RPMI7951 (cell line): ENCODE measurements at regions not wholly inside any gene's neighbourhood (a gene's known extent, or its start where the extent isn't known, plus 50 kb on each side); places are given as distances from the start of the nearest gene placed in this dataset.

ENCODE experiments used
- DNase-seq: peaks from one replicate; pipeline ENCODE4 v3.0.0-alpha.2; 2012; ENCODE audit warnings: low read depth

GRCh38 chr4:65126200-65126599, 544.1 kb downstream of the EPHA5 start:
- DNase-seq, result no peak

DNA sequence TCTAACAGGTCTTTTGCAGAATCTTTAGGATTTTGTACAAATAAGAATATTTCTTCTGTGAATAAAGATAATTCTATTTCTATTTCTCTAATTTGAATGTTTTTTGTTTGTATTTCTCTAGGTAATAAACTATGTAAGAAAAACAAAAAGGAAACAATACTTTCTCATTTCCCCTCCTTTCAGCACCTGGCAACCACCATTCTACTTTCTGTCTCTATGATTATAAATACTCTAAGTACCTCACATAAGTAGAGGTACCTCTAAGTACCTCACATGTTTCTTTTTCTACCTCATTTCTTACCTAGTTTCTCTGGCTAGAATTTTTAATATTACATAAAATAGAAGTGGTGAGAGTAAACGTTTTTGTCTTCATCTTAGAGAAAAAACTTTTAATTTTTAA, 550.0 kb downstream of the EPHA5 start:
- no peak for DNase-seq

DNA sequence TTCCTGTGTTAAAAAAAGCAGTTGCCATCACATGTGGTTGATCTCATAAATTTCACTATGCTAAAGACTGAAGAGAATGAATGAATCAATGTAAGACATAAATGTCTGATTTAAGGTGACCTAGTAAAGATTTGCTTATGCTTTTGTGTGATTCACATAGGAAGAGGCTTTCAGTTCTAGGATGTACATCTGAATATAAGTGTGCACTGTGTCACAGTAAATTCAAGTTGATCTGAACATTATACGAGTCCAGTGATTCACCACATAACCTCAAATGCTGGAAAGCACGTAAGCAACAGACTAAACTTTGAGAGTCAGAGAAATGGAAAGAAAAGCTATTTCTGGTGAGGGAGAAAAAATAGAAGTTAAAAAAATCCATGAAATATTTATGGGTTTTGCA, 567.9 kb downstream of the EPHA5 start:
- DNase-seq, result no peak

- no peak for DNase-seq
These were observed 573.7 kb downstream of the EPHA5 start for GRCh38 chr4:65096630-65097029.

GRCh38 chr4:65089666-65090065, 580.6 kb downstream of the EPHA5 start:
- DNase-seq, result peak; percentile 29

GRCh38 chr4:65083076-65083475, 587.2 kb downstream of the EPHA5 start:
- DNase-seq, result no peak

- no peak for DNase-seq
These were observed 598.7 kb downstream of the EPHA5 start for GRCh38 chr4:65071564-65071963.

DNA sequence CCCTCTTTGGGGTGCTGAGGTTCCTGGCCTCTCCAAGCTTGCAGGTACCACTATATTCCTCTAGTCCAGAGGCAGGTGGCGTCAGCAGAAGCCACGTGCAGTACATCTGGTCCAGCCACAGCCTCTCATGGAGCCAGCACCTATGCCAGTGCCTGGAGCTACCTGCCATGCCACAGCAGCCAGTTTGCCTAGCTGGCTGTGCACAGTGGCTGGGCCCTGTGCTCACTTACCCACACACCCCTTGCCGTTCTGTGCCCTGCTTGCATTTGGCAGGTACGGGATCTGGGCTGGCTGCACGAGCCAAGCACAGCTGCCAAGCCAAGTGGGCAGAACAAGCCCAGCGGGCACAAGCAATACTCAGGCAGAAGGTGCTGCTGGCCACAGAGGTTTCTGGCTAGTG, 601.1 kb downstream of the EPHA5 start:
- no peak for DNase-seq

DNA sequence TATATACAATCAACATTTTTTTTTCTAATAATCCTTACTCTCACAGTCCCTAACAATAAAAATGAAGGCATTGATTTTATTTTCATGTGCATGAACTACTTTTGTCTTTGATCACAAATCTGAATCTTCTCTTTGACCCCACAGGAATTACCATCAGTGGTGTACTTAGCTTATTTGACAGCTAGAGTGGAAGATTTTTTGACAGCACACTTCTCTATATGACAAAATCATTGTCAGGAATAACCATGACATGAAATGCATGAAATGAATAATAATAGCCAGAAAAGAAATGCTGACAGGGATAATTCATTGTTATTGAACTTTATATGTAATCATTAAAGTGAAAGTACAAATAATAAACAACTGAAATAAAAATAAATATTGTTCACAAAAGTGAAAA, 604.2 kb downstream of the EPHA5 start:
- DNase-seq, result no peak

- no peak for DNase-seq
These were observed 606.7 kb downstream of the EPHA5 start for GRCh38 chr4:65063601-65064000.

GRCh38 chr4:65050786-65051185, 619.5 kb downstream of the EPHA5 start:
- no peak for DNase-seq

- peak; percentile 13 for DNase-seq
These were observed 623.8 kb downstream of the EPHA5 start for GRCh38 chr4:65046192-65047133.

DNA sequence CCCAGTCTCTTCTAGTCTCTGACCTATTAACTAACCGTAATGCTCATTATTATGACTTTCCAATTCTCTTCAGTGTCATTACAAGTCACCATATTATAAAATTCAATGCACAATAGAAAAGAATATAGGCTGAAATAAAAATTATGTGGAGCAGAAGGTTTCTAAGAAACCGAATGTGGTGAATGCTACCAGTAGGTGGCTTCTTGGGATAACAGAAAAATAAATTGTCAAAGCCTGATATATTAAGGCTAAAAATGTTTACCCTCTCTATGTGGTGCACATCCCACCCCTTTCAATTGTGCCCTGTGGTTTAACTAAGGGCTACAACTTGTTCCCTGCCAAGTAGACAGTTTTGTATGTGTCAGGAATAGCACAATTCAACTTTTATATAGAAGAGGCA, 624.6 kb upstream of the TECRL start:
- DNase-seq, result no peak

- no peak for DNase-seq
These were observed 619.3 kb upstream of the TECRL start for GRCh38 chr4:65028592-65028991.

GRCh38 chr4:65023883-65024670, 614.8 kb upstream of the TECRL start:
- no peak for DNase-seq

- no peak for DNase-seq
These were observed 613.8 kb upstream of the TECRL start for GRCh38 chr4:65023081-65023480.

- no peak for DNase-seq
These were observed 612.5 kb upstream of the TECRL start for GRCh38 chr4:65021737-65022136.

GRCh38 chr4:65021149-65021548, 611.9 kb upstream of the TECRL start:
- DNase-seq, result no peak

DNA sequence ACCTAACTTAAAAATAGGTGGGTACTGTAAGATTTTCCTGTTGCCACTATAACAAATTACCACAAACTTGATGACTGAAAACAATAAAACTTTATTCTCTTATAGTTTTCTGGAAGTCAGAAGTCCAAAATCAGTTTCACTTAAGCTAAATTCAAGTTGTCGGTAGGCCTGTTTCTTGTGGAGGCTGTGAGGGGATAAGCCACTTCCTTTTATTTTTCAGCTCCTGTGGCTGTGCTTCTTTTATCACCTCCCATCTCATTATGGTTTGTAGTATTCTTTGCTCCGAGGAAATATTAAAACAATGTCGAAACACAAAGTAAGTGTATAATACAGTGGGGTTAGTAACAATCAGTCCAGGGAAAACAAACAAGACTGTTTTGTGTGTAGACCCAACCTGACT, 610.5 kb upstream of the TECRL start:
- no peak for DNase-seq

- no peak for DNase-seq
These were observed 609.1 kb upstream of the TECRL start for GRCh38 chr4:65018313-65018712.

DNA sequence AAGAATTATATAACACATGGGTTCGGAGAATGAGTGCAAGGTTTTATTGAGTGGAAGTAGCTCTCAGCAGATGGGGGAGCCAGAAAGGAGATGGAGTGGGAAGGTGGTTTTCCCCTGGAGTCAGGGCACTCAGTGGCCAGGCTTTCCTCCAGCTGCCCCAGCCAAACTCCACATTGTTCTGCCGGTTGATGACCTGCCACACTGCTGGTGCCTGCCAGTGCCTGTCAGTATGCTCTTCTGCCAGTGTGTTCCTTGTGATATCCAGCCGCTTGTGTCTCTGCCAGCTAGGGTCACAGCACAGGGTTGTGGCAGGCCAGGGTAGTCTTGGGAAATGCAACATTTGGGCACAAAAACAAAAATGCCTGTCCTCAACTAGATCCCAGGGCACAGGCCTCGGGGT, 604.8 kb upstream of the TECRL start:
- no peak for DNase-seq

- DNase-seq, result peak; percentile 18
These were observed 598.7 kb upstream of the TECRL start for GRCh38 chr4:65007841-65008439.

DNA sequence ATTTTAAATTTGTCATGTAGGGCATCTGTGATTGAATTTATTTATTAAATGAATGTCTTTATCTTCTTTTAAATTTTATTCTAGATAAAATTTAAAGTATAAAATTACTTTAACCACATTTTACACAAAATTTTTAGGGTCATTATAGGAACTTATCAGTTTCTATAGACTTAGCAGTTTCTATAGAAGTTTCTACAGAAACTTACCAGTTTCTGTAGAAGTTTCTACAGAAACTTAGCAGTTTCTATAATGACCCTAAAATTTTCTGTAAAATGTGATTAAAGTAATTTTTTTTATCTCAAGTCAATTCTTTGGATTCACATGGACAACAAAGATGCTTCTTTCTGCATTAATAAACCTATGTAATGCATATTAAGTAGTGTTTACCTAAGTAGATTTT, 565.9 kb upstream of the TECRL start:
- DNase-seq, result no peak
